Bronchial epithelial cell (primary cell): ENCODE measurements at regions not wholly inside any gene's neighbourhood (a gene's known extent, or its start where the extent isn't known, plus 50 kb on each side); places are given as distances from the start of the nearest gene placed in this dataset.
A peak's percentile ranks its signal among the peaks of the same experiment; 100 is the strongest.

Experiments used
- DNase-seq: peaks from one replicate; pipeline ENCODE4 v3.0.0-alpha.2; 2010; ENCODE audit warnings: low read depth
- FAIRE-seq: peaks from 2 replicates; lab custom pipeline; 2011; peaks lifted over from hg19 to GRCh38; lab: Jason Lieb, UNC
- H3K27me3 ChIP-seq: 2 replicates; pipeline ENCODE4 v1.5.1; 2011; ENCODE audit warnings: low read length; ENCODE audit not compliant: control insufficient read depth, insufficient read depth
- H3K36me3 ChIP-seq: 2 replicates; pipeline ENCODE4 v1.5.1; 2011; ENCODE audit warnings: low read length; ENCODE audit not compliant: control insufficient read depth, insufficient read depth
- H3K4me3 ChIP-seq: 2 replicates; pipeline ENCODE4 v1.5.1; 2011; ENCODE audit warnings: mild to moderate bottlenecking, low read depth, low read length, control low read depth
- TF ChIP-seq, protein P1 (sequence below): IDR thresholded peaks from 2 replicates; pipeline ENCODE4 v1.5.1; 2011; ENCODE audit warnings: mild to moderate bottlenecking, moderate library complexity, low read length, control low read depth, inconsistent platforms; ENCODE audit not compliant: insufficient read depth, severe bottlenecking

DNA sequence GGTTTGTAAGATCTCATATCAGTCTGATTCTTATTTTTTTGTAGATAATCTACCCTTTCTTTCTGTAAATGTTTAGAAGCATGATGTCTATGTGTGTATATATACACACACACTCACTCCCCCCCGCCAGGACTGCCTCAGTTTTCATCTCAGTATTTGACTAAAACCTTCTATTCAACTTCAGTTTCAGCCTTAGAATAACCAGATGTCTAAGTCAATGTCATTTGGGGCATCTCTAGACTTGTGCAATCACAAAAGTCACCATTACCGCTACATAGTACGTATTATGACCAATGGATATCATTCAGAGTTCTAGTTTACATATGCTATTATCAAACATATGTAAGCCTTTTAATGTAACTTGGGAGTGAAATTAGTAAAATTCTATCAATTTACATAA lies 53.3 kb upstream of the BOLA1 start:
- Histone ChIP-seq H3K36me3 (no peaks in the 10 kb centered on the region), H3K4me3 (no peak overlapping the region), H3K27me3 (no peaks in the 10 kb centered on the region)
- no peak for DNase-seq
- no peak for FAIRE-seq
- TF ChIP-seq, protein P1, sequence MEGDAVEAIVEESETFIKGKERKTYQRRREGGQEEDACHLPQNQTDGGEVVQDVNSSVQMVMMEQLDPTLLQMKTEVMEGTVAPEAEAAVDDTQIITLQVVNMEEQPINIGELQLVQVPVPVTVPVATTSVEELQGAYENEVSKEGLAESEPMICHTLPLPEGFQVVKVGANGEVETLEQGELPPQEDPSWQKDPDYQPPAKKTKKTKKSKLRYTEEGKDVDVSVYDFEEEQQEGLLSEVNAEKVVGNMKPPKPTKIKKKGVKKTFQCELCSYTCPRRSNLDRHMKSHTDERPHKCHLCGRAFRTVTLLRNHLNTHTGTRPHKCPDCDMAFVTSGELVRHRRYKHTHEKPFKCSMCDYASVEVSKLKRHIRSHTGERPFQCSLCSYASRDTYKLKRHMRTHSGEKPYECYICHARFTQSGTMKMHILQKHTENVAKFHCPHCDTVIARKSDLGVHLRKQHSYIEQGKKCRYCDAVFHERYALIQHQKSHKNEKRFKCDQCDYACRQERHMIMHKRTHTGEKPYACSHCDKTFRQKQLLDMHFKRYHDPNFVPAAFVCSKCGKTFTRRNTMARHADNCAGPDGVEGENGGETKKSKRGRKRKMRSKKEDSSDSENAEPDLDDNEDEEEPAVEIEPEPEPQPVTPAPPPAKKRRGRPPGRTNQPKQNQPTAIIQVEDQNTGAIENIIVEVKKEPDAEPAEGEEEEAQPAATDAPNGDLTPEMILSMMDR, result no peak

DNA sequence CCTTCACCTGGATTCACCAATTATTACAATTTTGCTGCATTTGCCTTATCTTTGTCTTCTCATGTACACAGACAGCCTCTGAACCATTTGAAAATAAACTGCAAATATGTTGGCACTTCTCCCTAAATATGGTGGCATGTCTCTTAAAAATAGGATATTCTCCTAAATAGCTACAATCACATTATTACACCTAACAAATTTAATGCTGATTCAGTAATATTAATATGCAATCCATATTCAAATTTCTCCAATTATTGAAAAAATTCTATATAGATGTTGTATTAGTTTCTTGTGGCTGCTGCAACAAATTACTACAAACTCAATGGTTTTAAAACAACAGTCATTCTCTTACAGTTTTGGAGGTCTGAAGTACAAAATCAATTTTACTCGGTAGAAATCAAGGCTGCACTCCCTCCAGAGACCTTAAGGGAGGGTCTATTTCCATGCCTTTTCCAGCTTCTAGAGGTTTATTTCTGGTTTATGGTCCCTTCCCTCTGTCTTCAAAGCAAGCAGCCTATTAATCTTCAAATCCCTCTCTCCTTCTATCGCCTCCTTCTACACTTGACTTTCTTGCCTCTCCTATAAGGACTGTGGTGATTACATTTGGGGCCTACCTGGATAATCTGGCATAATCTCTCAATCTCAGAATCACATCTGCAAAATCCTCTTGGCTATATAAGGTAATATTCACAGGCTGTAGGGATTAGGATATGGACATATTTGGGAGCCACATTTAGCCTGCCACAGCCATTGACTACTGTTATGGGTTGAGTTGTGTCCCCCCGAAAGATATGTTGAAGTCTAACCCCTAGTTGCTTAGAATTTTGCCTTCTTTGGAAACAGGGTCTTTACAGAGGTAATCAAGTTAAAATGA lies 52.5 kb upstream of the BOLA1 start:
- no peaks in the 10 kb centered on the region for H3K27me3 ChIP-seq
- TF ChIP-seq, protein P1, result no peak
- DNase-seq, result no peak
- no peak overlapping the region for H3K4me3 ChIP-seq
- H3K36me3 ChIP-seq, result no peaks in the 10 kb centered on the region
- no peak for FAIRE-seq

DNA sequence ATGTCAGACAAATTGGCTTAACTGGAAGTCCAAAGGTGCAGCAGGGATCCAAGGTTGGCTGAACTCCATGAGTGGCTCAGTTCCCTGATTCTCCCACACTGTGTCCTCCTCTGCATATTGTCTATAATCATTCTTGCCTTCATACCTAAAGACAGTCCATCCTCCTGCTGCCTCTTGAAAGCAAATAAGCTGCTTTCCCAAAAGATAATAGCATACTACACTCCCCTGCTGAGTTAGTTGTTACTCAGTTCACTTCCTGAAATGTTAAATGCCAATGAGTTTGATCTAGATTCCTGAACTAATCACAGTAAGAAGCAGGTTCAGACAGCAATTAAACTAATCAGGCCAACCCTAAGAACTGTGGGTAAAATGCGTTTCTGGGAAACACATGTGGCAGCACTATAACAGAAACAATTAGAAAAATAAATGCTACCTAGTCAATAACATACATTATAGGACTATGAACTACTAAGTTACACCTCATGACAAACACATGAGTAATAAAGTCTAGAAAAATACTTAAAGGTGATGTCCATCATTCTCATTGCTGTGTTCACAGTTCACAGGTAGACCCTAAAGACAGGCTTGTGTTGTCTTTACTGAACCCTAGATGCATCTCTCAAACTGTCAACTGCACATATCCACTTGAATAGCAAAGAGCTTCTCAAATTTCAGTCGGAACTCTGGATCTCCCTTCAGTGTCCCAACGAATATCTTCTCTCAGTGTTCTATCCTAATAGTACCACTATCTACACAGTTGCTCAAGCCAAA lies 50.8 kb upstream of the BOLA1 start:
- Histone ChIP-seq H3K27me3 (no peaks in the 10 kb centered on the region), H3K36me3 (no peaks in the 10 kb centered on the region), H3K4me3 (peak overlapping the region; percentile 42)
- TF ChIP-seq, protein P1, result no peak
- DNase-seq (peak; percentile 57), FAIRE-seq (no peak)

DNA sequence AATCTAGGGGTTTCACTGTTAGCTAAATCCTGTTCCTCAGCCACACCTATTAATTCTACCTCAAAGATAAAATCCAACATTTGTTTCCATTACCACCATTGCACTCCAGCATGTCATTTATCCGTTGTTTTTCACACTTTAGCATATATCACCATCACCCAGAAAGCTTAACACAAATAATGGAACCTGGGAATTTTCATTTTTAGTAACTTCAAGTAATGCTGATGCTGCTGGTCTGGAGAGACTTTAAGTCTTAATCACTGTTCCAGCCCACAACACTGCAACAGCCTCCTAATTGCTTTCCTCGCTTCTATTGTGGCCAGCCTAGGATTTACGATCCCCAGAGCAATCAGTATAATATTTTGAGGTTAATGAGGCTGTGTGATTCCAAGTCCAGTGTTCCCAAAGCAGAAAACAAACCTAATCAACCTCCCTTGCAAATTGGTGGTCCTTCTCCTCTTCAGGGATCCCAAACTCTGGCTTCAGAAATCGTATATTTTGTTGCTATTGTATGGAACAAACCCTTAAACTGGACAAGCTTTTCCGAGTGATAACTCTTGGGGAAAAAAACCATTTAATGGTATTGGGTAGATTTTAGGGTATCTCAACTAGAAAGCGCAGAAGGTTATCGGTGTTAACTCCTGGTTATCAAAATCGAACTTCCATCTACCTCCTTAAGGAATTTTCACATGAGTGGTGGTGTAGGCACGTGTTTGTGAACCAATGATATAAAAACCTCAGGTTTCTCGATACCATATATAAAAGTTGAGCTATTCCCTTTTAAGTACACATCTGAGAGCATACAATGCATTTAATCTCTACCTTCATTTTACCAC lies 50.0 kb upstream of the BOLA1 start:
- Histone ChIP-seq H3K36me3 (no peaks in the 10 kb centered on the region), H3K4me3 (peak overlapping the region; percentile 42), H3K27me3 (no peaks in the 10 kb centered on the region)
- TF ChIP-seq, protein P1, result no peak
- no peak for DNase-seq
- no peak for FAIRE-seq
